ENCODE measurements at regions not wholly inside any gene's neighbourhood (a gene's known extent, or its start where the extent isn't known, plus 50 kb on each side); places are given as distances from the start of the nearest gene placed in this dataset.

GRCh38 chr17:59469786-59470485 lies 95.5 kb upstream of the DHX40 start (continued):
- no peak for TF ChIP-seq BCLAF1 (IDR thresholded peaks at IDR 0.05)
- no peak for TF ChIP-seq ZKSCAN1 (IDR thresholded peaks at IDR 0.05; ENCODE audit: low read length)
- TF ChIP-seq, protein P1, sequence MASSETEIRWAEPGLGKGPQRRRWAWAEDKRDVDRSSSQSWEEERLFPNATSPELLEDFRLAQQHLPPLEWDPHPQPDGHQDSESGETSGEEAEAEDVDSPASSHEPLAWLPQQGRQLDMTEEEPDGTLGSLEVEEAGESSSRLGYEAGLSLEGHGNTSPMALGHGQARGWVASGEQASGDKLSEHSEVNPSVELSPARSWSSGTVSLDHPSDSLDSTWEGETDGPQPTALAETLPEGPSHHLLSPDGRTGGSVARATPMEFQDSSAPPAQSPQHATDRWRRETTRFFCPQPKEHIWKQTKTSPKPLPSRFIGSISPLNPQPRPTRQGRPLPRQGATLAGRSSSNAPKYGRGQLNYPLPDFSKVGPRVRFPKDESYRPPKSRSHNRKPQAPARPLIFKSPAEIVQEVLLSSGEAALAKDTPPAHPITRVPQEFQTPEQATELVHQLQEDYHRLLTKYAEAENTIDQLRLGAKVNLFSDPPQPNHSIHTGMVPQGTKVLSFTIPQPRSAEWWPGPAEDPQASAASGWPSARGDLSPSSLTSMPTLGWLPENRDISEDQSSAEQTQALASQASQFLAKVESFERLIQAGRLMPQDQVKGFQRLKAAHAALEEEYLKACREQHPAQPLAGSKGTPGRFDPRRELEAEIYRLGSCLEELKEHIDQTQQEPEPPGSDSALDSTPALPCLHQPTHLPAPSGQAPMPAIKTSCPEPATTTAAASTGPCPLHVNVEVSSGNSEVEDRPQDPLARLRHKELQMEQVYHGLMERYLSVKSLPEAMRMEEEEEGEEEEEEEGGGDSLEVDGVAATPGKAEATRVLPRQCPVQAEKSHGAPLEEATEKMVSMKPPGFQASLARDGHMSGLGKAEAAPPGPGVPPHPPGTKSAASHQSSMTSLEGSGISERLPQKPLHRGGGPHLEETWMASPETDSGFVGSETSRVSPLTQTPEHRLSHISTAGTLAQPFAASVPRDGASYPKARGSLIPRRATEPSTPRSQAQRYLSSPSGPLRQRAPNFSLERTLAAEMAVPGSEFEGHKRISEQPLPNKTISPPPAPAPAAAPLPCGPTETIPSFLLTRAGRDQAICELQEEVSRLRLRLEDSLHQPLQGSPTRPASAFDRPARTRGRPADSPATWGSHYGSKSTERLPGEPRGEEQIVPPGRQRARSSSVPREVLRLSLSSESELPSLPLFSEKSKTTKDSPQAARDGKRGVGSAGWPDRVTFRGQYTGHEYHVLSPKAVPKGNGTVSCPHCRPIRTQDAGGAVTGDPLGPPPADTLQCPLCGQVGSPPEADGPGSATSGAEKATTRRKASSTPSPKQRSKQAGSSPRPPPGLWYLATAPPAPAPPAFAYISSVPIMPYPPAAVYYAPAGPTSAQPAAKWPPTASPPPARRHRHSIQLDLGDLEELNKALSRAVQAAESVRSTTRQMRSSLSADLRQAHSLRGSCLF (CRISPR knock-in tag; IDR thresholded peaks at IDR 0.05; ENCODE audit: borderline replicate concordance) = no peak
- peak; percentile 78; the same call in 1 of the 2 replicates for TF ChIP-seq NAIF1 (CRISPR knock-in tag; IDR thresholded peaks at IDR 0.05; ENCODE audit: borderline replicate concordance)
- TF ChIP-seq, protein P2, sequence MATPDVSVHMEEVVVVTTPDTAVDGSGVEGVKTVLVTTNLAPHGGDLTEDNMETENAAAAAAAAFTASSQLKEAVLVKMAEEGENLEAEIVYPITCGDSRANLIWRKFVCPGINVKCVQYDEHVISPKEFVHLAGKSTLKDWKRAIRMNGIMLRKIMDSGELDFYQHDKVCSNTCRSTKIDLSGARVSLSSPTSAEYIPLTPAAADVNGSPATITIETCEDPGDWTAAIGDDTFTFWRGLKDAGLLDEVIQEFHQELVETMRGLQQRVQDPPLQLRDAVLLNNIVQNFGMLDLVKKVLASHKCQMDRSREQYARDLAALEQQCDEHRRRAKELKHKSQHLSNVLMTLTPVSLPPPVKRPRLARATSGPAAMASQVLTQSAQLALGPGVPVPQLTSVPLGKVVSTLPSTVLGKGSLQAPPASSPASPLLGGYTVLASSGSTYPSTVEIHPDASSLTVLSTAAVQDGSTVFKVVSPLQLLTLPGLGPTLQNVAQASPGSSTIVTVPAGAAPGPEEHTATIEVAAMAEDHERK (CRISPR knock-in tag; IDR thresholded peaks at IDR 0.05; ENCODE audit: low read depth) = no peak
- TF ChIP-seq, protein P3, sequence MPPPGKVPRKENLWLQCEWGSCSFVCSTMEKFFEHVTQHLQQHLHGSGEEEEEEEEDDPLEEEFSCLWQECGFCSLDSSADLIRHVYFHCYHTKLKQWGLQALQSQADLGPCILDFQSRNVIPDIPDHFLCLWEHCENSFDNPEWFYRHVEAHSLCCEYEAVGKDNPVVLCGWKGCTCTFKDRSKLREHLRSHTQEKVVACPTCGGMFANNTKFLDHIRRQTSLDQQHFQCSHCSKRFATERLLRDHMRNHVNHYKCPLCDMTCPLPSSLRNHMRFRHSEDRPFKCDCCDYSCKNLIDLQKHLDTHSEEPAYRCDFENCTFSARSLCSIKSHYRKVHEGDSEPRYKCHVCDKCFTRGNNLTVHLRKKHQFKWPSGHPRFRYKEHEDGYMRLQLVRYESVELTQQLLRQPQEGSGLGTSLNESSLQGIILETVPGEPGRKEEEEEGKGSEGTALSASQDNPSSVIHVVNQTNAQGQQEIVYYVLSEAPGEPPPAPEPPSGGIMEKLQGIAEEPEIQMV (CRISPR knock-in tag; IDR thresholded peaks at IDR 0.05; ENCODE audit: low read depth) = peak; percentile 78; the same call in 1 of the 2 replicates
- 0 out of 2 replicates have a peak, but pooled peaks have one; percentile 81 for TF ChIP-seq ZNF766 (CRISPR knock-in tag; IDR thresholded peaks at IDR 0.05; ENCODE audit: borderline replicate concordance)
- TF ChIP-seq ATRX (CRISPR knock-in tag; IDR thresholded peaks at IDR 0.05; ENCODE audit: borderline replicate concordance) = no peak
- no peak for TF ChIP-seq CAMTA2 (CRISPR knock-in tag; IDR thresholded peaks at IDR 0.05; ENCODE audit: borderline replicate concordance)
- TF ChIP-seq RARA (CRISPR knock-in tag; IDR thresholded peaks at IDR 0.05) = peak; percentile 95
- TF ChIP-seq, protein P4, sequence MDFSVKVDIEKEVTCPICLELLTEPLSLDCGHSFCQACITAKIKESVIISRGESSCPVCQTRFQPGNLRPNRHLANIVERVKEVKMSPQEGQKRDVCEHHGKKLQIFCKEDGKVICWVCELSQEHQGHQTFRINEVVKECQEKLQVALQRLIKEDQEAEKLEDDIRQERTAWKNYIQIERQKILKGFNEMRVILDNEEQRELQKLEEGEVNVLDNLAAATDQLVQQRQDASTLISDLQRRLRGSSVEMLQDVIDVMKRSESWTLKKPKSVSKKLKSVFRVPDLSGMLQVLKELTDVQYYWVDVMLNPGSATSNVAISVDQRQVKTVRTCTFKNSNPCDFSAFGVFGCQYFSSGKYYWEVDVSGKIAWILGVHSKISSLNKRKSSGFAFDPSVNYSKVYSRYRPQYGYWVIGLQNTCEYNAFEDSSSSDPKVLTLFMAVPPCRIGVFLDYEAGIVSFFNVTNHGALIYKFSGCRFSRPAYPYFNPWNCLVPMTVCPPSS (IDR thresholded peaks at IDR 0.05) = no peak
- TF ChIP-seq CBFB (CRISPR knock-in tag; IDR thresholded peaks at IDR 0.05) = peak; percentile 81; the same call in 1 of the 2 replicates
- peak; percentile 75; the same call in 1 of the 2 replicates for TF ChIP-seq SPEN (CRISPR knock-in tag; IDR thresholded peaks at IDR 0.05; ENCODE audit: low read depth)
- peak; percentile 96 for TF ChIP-seq ZSCAN25 (CRISPR knock-in tag; IDR thresholded peaks at IDR 0.05)
- TF ChIP-seq, protein P5, sequence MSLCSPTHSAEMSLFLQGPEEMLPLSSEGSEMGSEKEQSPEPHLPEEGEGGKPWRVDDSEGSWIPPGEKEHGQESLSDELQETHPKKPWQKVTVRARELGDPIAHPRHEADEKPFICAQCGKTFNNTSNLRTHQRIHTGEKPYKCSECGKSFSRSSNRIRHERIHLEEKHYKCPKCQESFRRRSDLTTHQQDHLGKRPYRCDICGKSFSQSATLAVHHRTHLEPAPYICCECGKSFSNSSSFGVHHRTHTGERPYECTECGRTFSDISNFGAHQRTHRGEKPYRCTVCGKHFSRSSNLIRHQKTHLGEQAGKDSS (CRISPR knock-in tag; IDR thresholded peaks at IDR 0.05; ENCODE audit: borderline replicate concordance, low read depth) = peak; percentile 73; the same call in 1 of the 2 replicates
